Endodermal cell (in vitro differentiated cells): ENCODE measurements at regions not wholly inside any gene's neighbourhood (a gene's known extent, or its start where the extent isn't known, plus 50 kb on each side); places are given as distances from the start of the nearest gene placed in this dataset.

ENCODE experiments used
- DNase-seq: peaks from one replicate; pipeline ENCODE4 v3.0.0-alpha.2; 2017
- H3K27ac ChIP-seq: 2 replicates; pipeline ENCODE4 v1.5.1; 2013; ENCODE audit warnings: mild to moderate bottlenecking, low read depth, low read length, moderate library complexity
- H3K27me3 ChIP-seq: 2 replicates; pipeline ENCODE4 v1.6.1; 2013; ENCODE audit warnings: mild to moderate bottlenecking, low read length, moderate library complexity; ENCODE audit not compliant: insufficient read depth, control insufficient read depth, poor library complexity, severe bottlenecking
- H3K36me3 ChIP-seq: 2 replicates; pipeline ENCODE4 v1.7.0; 2013; ENCODE audit warnings: mild to moderate bottlenecking, low read length, moderate library complexity; ENCODE audit not compliant: control insufficient read depth, insufficient read depth
- H3K4me1 ChIP-seq: one replicate; pipeline ENCODE4 v1.7.0; 2013; ENCODE audit warnings: low read length; ENCODE audit not compliant: control insufficient read depth, insufficient read depth
- H3K4me3 ChIP-seq: 2 replicates; pipeline ENCODE4 v1.5.1; 2013; ENCODE audit warnings: mild to moderate bottlenecking, low read length, moderate library complexity
- H3K9ac ChIP-seq: 2 replicates; pipeline ENCODE4 v1.6.1; 2013; ENCODE audit warnings: mild to moderate bottlenecking, low read length, moderate library complexity; ENCODE audit not compliant: poor library complexity, severe bottlenecking; ENCODE audit errors: extremely low read depth
- H3K9me3 ChIP-seq: 2 replicates; pipeline ENCODE4 v1.6.1; 2013; ENCODE audit warnings: mild to moderate bottlenecking, low read length, moderate library complexity; ENCODE audit not compliant: control insufficient read depth
- H3K27ac Mint-ChIP-seq: 2 replicates; pipeline ENCODE4 v1.8.0; 2020; ENCODE audit warnings: mixed read lengths
- H3K27me3 Mint-ChIP-seq: 2 replicates; pipeline ENCODE4 v1.8.0; 2021; ENCODE audit warnings: mild to moderate bottlenecking, mixed read lengths; ENCODE audit not compliant: insufficient read depth
- H3K36me3 Mint-ChIP-seq: 2 replicates; pipeline ENCODE4 v1.8.0; 2020; ENCODE audit warnings: low read depth, mixed read lengths
- H3K4me1 Mint-ChIP-seq: 2 replicates; pipeline ENCODE4 v1.8.0; 2020; ENCODE audit warnings: mixed read lengths
- H3K4me3 Mint-ChIP-seq: 2 replicates; pipeline ENCODE4 v1.8.0; 2020; ENCODE audit warnings: mild to moderate bottlenecking, moderate library complexity, mixed read lengths
- H3K9me3 Mint-ChIP-seq: 2 replicates; pipeline ENCODE4 v1.8.0; 2020; ENCODE audit warnings: mild to moderate bottlenecking, mixed read lengths
- CTCF ChIP-seq: fragments of 200-600 bp; sonication (generic); conservative IDR thresholded peaks from 2 replicates; pipeline ENCODE4 v1.5.0; 2021; ENCODE audit warnings: antibody characterized with exemption, mild to moderate bottlenecking
- WGBS, 2 experiments: methylation state at CpG; one replicate each; pipeline versions ENCODE4 v1.1.5 to v1.1.7; 2013; ENCODE audit warnings: missing lambda C conversion rate in 2 of 2, mixed read lengths in 1 of 2; ENCODE audit not compliant: insufficient coverage in 1 of 2, insufficient read length in 1 of 2; 5-methylcytosine and 5-hydroxymethylcytosine counted together

GRCh38 chr4:160194716-160195115 is 1091.8 kb downstream of the RAPGEF2 start:
- no peak overlapping the region for H3K4me3 ChIP-seq
- H3K9ac ChIP-seq: no peak overlapping the region
- no peaks in the 10 kb centered on the region for H3K27me3 ChIP-seq
- peaks cover 6% of the 10 kb centered on the region for H3K9me3 ChIP-seq
- no peak overlapping the region for H3K27ac ChIP-seq
- H3K36me3 Mint-ChIP-seq: no peaks in the 10 kb centered on the region
- 67 to 88% methylated on average over 1 to 5 of the region's 5 CpGs for WGBS, 2 experiments
- no peak for TF ChIP-seq CTCF
- H3K4me3 Mint-ChIP-seq: no peak overlapping the region
- no peaks in the 10 kb centered on the region for H3K36me3 ChIP-seq
- no peak for DNase-seq
- no peaks in the 10 kb centered on the region for H3K4me1 Mint-ChIP-seq
- no peaks in the 10 kb centered on the region for H3K4me1 ChIP-seq
- H3K9me3 Mint-ChIP-seq: peaks cover 2% of the 10 kb centered on the region
- no peaks in the 10 kb centered on the region for H3K27me3 Mint-ChIP-seq
- H3K27ac Mint-ChIP-seq: no peak overlapping the region

GRCh38 chr4:160202802-160203201 is 1099.9 kb downstream of the RAPGEF2 start:
- Mint-ChIP-seq H3K27me3 (no peaks in the 10 kb centered on the region), H3K9me3 (peaks cover 11% of the 10 kb centered on the region), H3K36me3 (no peaks in the 10 kb centered on the region), H3K4me3 (no peak overlapping the region), H3K27ac (no peak overlapping the region), H3K4me1 (no peaks in the 10 kb centered on the region)
- Histone ChIP-seq H3K4me1 (no peaks in the 10 kb centered on the region), H3K9ac (no peak overlapping the region), H3K9me3 (peaks cover 23% of the 10 kb centered on the region), H3K36me3 (no peaks in the 10 kb centered on the region), H3K27me3 (no peaks in the 10 kb centered on the region), H3K4me3 (no peak overlapping the region), H3K27ac (no peak overlapping the region)
- DNase-seq: no peak
- 89% methylated on average over 2 of the region's 2 CpGs; no CpG with 5 or more reads in 1 of the 2 experiments for WGBS, 2 experiments
- no peak for TF ChIP-seq CTCF

GRCh38 chr4:160212078-160212477 is 1109.2 kb downstream of the RAPGEF2 start:
- H3K27me3 ChIP-seq: no peaks in the 10 kb centered on the region
- no peak for TF ChIP-seq CTCF
- no peaks in the 10 kb centered on the region for H3K9me3 ChIP-seq

More at GRCh38 chr4:160212078-160212477, 1109.2 kb downstream of the RAPGEF2 start:
- no peaks in the 10 kb centered on the region for H3K4me1 Mint-ChIP-seq
- H3K4me1 ChIP-seq: no peaks in the 10 kb centered on the region
- no peak for DNase-seq
- H3K27me3 Mint-ChIP-seq: no peaks in the 10 kb centered on the region
- no peak overlapping the region for H3K4me3 Mint-ChIP-seq
- no peak overlapping the region for H3K9ac ChIP-seq
- no peak overlapping the region for H3K27ac Mint-ChIP-seq
- H3K27ac ChIP-seq: no peak overlapping the region
- H3K4me3 ChIP-seq: no peak overlapping the region
- no peaks in the 10 kb centered on the region for H3K36me3 ChIP-seq
- H3K9me3 Mint-ChIP-seq: peaks cover 4% of the 10 kb centered on the region
- 94% methylated on average over 2 of the region's 3 CpGs; no CpG with 5 or more reads in 1 of the 2 experiments for WGBS, 2 experiments
- H3K36me3 Mint-ChIP-seq: no peaks in the 10 kb centered on the region
